Activated naive CD4-positive, alpha-beta T cell treated with anti-CD3 and anti-CD28 coated beads, Interleukin-2, amount 50 U/mL, for 16 hours (primary cell): ENCODE measurements at regions not wholly inside any gene's neighbourhood (a gene's known extent, or its start where the extent isn't known, plus 50 kb on each side); places are given as distances from the start of the nearest gene placed in this dataset.

Source experiments
- DNase-seq: peaks from one replicate; pipeline ENCODE4 v3.0.0-alpha.2; 2020

GRCh38 chr15:60217161-60217560 lies 180.6 kb downstream of the ANXA2 start:
- DNase-seq = no peak

GRCh38 chr15:60218256-60218655 lies 179.5 kb downstream of the ANXA2 start:
- no peak for DNase-seq

- DNase-seq = no peak
Observed at GRCh38 chr15:60219866-60220265, 177.9 kb downstream of the ANXA2 start.

- DNase-seq = no peak
Observed at GRCh38 chr15:60221356-60221755, 176.4 kb downstream of the ANXA2 start.

GRCh38 chr15:60222404-60222803 lies 175.4 kb downstream of the ANXA2 start:
- DNase-seq = no peak

GRCh38 chr15:60223176-60223575 lies 174.6 kb downstream of the ANXA2 start:
- DNase-seq = no peak

GRCh38 chr15:60226924-60227323 lies 170.9 kb downstream of the ANXA2 start:
- DNase-seq = no peak

- DNase-seq = no peak
Observed at GRCh38 chr15:60228101-60228500, 169.7 kb downstream of the ANXA2 start.

- DNase-seq = no peak
Observed at GRCh38 chr15:60228619-60229018, 169.2 kb downstream of the ANXA2 start.

GRCh38 chr15:60235951-60236710 lies 161.7 kb downstream of the ANXA2 start:
- DNase-seq = no peak

GRCh38 chr15:60237446-60237845 lies 160.3 kb downstream of the ANXA2 start:
- no peak for DNase-seq

- DNase-seq = no peak
Observed at GRCh38 chr15:60243769-60244168, 154.0 kb downstream of the ANXA2 start.

- DNase-seq = no peak
Observed at GRCh38 chr15:60244813-60245212, 153.0 kb downstream of the ANXA2 start.

GRCh38 chr15:60250316-60250715 lies 147.5 kb downstream of the ANXA2 start:
- no peak for DNase-seq

GRCh38 chr15:60251300-60252070 lies 146.3 kb downstream of the ANXA2 start:
- no peak for DNase-seq

GRCh38 chr15:60254416-60254815 lies 143.4 kb downstream of the ANXA2 start:
- no peak for DNase-seq

GRCh38 chr15:60255390-60255789 lies 142.4 kb downstream of the ANXA2 start:
- DNase-seq = no peak

- DNase-seq = no peak
Observed at GRCh38 chr15:60257591-60258159, 140.1 kb downstream of the ANXA2 start.

- DNase-seq = no peak
Observed at GRCh38 chr15:60259469-60259868, 138.3 kb downstream of the ANXA2 start.

GRCh38 chr15:60264088-60264487 lies 133.7 kb downstream of the ANXA2 start:
- no peak for DNase-seq

GRCh38 chr15:60264566-60264965 lies 133.2 kb downstream of the ANXA2 start:
- DNase-seq = no peak

GRCh38 chr15:60265057-60265456 lies 132.7 kb downstream of the ANXA2 start:
- no peak for DNase-seq

- no peak for DNase-seq
Observed at GRCh38 chr15:60272623-60273022, 125.2 kb downstream of the ANXA2 start.

- no peak for DNase-seq
Observed at GRCh38 chr15:60275624-60276023, 122.2 kb downstream of the ANXA2 start.
